Cardiac muscle cell (in vitro differentiated cells and primary cell): ENCODE measurements at regions not wholly inside any gene's neighbourhood (a gene's known extent, or its start where the extent isn't known, plus 50 kb on each side); places are given as distances from the start of the nearest gene placed in this dataset.

ENCODE experiments used
- DNase-seq, 2 donors: peaks; one replicate each; pipeline versions ENCODE4 v3.0.0 to v3.0.0-alpha.2; 2010 to 2017; ENCODE audit warnings: low read depth in 1 of 2, low spot score in 1 of 2
- H3K27ac ChIP-seq: fragments of 200-600 bp; sonication (generic); 2 replicates; pipeline ENCODE4 v1.5.1; 2016
- H3K27me3 ChIP-seq: fragments of 200-600 bp; sonication (generic); 2 replicates; pipeline ENCODE4 v1.6.0; 2016; ENCODE audit warnings: control low read depth
- H3K36me3 ChIP-seq: fragments of 200-600 bp; sonication (generic); 2 replicates; pipeline ENCODE4 v1.5.1; 2016; ENCODE audit warnings: control low read depth
- H3K4me1 ChIP-seq: fragments of 200-600 bp; sonication (generic); 2 replicates; pipeline ENCODE4 v1.8.1; 2017; ENCODE audit warnings: low read depth, mild to moderate bottlenecking, mixed run types
- H3K4me3 ChIP-seq: fragments of 200-600 bp; sonication (generic); 2 replicates; pipeline ENCODE4 v1.5.1; 2016; ENCODE audit warnings: mild to moderate bottlenecking
- H3K9me3 ChIP-seq: fragments of 200-600 bp; sonication (generic); 2 replicates; pipeline ENCODE4 v1.5.1; 2017; ENCODE audit warnings: low read depth, mild to moderate bottlenecking, control low read depth
- CTCF ChIP-seq: IDR thresholded peaks from 2 replicates; pipeline ENCODE4 v1.5.1; 2012; ENCODE audit warnings: low read depth, mild to moderate bottlenecking, low read length

GRCh38 chr2:106274668-106275067, 80.6 kb upstream of the UXS1 start:
- Histone ChIP-seq H3K27me3 (no peaks in the 10 kb centered on the region), H3K36me3 (no peaks in the 10 kb centered on the region), H3K27ac (no peak overlapping the region), H3K9me3 (no peaks in the 10 kb centered on the region), H3K4me1 (no peaks in the 10 kb centered on the region), H3K4me3 (no peak overlapping the region)
- TF ChIP-seq CTCF, result no peak
- DNase-seq, result no peak

DNA sequence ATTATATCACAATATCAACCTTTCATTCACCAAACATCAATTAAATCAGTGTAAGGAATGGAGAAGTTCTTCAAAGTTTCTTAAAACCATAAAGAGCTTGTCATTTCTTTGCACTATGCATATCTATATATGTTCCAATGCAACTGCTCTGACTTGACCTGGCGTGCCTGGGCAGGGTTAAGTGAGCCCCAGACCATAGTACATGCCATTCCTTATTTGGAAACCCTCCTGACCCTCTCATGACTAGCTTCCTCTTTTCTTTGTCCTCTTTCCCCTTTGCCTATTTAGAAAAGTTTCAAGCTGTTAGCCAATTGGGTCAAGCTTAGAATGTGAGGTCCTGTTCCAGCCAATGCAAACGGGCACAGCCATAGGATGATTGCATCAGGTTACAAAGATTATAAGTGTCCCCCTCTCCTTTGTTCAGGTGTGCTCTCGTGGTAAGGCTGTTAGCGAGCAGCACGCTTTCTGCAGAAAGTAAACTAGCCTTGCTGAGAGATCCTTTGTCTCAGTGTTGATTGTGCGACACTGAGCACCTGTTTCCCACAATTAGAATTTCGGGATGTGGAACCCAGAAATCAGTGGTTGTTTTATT, 78.2 kb upstream of the UXS1 start:
- no peak for TF ChIP-seq CTCF
- DNase-seq, result no peak
- no peak overlapping the region for H3K4me3 ChIP-seq
- H3K27me3 ChIP-seq, result no peaks in the 10 kb centered on the region
- H3K36me3 ChIP-seq, result no peaks in the 10 kb centered on the region
- no peak overlapping the region for H3K27ac ChIP-seq
- H3K4me1 ChIP-seq, result no peaks in the 10 kb centered on the region
- H3K9me3 ChIP-seq, result no peaks in the 10 kb centered on the region

GRCh38 chr2:106270471-106270891, 76.4 kb upstream of the UXS1 start:
- no peak for DNase-seq
- Histone ChIP-seq H3K27ac (no peak overlapping the region), H3K9me3 (no peaks in the 10 kb centered on the region), H3K36me3 (no peaks in the 10 kb centered on the region), H3K27me3 (no peaks in the 10 kb centered on the region), H3K4me1 (no peaks in the 10 kb centered on the region), H3K4me3 (no peak overlapping the region)
- TF ChIP-seq CTCF, result no peak

DNA sequence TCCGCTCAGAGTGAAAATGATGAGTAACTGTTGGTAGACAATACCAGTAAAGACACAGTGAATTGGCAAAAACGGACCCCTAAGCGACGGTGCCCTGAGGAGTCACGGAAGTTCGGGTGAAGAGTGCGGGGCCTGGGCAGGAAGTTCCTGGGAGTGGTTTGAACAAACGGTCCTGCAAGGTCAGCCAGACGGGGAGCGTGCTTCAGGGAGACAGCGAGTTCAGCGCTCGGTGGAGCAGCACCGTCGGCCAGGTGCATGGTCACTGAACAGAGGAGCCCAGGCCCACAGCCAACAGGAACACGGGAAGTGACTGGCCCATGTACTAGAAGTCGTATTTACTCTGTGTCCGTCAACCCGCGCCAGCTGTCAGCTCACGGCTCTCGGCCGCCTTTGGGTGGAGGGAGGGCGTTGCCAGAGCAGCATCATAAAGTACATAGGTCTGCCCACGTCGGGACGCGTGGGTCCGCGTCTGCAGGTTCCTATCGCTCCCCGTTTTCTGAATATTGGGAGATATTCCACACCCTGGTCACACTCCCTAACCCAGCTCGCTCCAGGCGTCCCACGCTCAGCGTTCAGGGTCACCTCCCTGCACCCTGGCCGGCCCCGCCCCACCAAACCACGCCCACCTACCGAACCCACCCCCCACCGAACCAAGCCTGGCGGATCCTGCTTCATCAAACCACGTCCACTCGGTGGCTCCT, 75.6 kb upstream of the UXS1 start:
- H3K4me3 ChIP-seq, result peak overlapping the region; percentile 16
- no peak overlapping the region for H3K27ac ChIP-seq
- DNase-seq, result peak; percentile 12 to 33
- H3K36me3 ChIP-seq, result no peaks in the 10 kb centered on the region
- H3K27me3 ChIP-seq, result no peaks in the 10 kb centered on the region
- TF ChIP-seq CTCF, result no peak
- H3K4me1 ChIP-seq, result no peaks in the 10 kb centered on the region
- H3K9me3 ChIP-seq, result no peaks in the 10 kb centered on the region

DNA sequence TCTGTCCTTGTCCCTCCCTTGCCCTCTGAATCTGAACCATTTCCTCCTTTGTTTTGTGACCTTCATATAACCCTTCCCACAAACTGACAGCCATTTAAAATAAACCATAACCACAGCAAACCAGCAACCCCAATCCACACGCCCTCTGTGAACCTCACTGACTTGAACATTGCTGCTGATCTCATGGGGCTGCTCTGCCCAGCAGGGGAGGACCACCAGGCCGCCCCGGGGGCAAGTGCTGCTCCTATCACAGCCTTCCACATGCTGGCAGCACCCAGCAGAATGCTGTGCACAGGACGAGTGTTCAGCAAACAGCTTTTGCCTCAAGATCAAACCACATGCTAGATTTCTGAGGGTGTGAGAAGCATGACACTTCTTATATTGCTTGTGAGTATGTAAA, 73.9 kb upstream of the UXS1 start:
- Histone ChIP-seq H3K4me3 (no peak overlapping the region), H3K4me1 (no peaks in the 10 kb centered on the region), H3K27me3 (no peaks in the 10 kb centered on the region), H3K36me3 (no peaks in the 10 kb centered on the region), H3K27ac (no peak overlapping the region), H3K9me3 (no peaks in the 10 kb centered on the region)
- no peak for DNase-seq
- no peak for TF ChIP-seq CTCF
